Muscle of arm (tissue), 1 donor: ENCODE measurements at regions not wholly inside any gene's neighbourhood (a gene's known extent, or its start where the extent isn't known, plus 50 kb on each side); places are given as distances from the start of the nearest gene placed in this dataset.

Experiments used
- DNase-seq: peaks from one replicate; pipeline ENCODE4 v3.0.0-alpha.2; 2013

DNA sequence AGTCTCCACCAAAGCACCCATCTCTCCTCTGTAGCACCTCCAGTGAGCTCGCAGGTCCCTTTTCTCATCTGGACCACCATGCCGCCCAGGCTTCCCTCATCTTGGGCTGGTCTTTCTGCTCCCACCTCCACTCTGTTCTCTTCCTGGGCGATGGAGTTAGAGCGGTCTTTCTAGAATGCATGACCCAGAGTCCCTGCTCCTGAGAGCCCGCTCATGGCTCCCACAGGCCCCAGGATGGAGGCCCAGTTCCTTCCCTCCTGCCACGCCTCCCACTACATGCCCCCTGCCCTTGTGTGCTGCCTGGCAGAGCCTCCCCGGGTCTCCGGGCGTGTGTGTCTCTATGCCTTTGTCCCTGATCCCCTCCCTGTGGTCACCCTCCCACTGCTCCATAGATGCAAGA, 100.7 kb upstream of the RTL1 start:
- no peak for DNase-seq

DNA sequence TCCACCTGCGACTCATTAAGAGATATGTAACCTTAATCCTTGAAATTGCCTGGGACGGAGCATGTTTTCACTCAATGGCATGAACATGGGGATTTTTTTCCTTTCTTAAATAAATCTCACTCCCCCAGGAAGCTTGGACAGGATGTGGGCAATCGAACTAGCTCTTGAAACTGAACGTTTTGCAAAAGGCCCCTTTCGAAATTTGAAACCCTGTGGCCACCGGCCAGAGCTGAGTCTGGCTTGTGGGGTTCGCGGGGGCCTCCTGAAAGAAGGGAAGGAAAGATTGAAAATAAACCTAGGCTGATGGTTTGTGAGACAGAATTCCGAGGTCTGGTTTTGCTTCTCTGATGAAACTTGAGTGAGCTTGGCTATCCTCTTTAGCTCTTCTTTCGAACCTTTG, 101.4 kb upstream of the RTL1 start:
- DNase-seq, result peak; percentile 69

DNA sequence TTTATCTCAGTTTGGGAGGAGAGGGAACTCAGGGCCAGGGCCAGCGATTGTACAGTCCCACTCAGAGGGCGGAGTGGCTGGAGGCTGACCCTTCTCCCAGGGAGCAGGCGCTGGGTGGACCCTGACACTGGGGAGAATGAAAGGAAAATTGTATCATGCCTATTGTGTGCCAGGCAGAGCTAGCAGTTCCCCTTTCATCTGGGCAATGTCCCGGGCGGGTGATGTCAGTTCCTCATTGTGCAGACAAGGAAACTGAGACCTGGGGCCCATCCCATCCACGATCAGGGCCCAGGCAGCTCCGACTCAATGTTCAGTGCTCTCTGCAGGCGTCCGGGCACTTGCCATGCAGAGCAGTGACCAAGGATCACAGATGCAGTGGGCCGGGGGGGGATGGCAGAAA, 101.9 kb upstream of the RTL1 start:
- no peak for DNase-seq

DNA sequence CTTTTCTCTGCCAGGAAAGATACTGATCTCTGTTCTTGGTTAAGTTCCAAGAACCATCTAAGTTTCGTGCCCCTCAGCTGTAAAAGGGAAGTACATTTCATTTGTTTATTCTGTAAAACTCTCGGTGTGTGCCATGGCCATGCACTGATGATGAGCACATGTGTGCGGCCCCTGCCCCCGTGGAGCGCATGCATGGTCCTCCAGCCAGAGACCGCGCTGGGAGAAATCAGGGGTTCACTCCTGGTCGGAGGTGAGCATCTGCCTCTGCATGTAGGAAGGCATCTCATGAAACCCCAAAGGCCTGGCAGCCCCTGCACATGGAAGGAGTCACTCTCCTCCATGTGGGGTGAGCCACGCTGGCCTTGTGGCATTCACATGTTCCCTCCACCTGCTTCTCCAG, 102.5 kb upstream of the RTL1 start:
- DNase-seq, result no peak

DNA sequence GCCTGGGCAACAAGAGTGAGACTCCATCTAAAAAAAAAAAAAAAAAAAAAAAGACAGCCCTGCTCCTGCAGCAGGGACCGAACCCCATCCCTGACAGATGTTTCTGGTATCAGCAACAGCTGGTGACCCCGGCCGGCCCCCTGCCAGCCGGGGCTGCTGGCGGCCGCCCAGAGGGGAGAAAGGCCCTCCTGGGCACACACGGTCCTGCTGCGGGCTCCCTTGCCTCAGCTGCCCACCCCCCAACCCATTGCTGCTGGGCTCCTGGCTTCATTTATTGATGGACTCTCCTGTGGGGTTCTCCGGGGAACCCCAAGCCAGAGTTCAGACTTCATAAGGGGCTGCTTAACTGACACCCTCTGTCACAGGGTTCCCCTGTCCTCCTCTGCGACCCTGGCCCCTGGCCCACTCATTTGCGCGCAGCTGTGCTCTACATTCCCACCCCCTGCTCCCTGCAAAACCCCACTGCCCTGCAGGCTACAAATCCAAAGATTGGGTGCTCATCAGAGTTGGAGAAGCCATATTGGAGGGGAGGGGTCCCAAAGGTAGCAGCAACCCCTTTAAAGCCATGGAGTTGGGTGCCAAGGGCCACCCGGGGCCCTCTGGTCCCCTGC, 103.6 kb upstream of the RTL1 start:
- DNase-seq, result no peak

DNA sequence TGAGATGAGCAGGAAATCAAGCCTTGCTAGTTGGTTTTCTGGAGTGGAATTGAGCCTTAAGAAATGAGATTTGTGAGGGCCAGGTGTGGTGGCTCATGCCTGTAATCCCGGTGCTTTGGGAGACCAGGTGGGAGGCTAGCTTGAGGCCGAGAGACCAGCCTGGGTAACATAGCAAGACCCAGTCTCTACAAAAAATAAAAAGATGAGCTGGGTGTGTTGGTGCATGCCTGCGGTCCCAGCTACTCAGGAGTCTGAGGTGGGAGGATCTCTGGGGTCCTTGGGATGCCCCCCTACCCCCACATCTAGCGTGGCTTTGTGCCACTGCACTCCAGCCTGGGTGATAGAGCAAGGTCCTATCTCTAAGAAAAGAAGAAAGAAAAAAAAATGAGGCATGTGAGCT, 104.2 kb upstream of the RTL1 start:
- no peak for DNase-seq

DNA sequence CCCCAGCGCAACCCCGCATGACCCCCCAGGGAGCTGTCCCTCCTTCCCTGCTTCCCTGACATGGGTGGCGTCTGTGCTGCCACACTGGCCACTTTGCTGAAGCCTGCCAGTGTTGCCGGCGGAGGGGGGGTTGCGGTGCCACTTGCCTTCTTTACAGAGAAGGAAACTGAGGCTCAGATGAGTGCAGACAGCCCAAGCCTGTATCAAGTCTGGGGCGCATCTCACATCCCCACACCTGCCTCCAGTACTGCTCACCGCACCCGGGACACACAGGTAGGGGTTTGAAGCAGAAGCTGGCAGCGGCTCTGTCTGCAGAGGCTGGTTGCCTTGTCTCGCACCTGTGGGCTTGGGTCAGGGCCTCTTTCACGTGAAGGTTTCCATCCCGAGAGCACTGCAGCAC, 104.7 kb upstream of the RTL1 start:
- DNase-seq, result no peak

DNA sequence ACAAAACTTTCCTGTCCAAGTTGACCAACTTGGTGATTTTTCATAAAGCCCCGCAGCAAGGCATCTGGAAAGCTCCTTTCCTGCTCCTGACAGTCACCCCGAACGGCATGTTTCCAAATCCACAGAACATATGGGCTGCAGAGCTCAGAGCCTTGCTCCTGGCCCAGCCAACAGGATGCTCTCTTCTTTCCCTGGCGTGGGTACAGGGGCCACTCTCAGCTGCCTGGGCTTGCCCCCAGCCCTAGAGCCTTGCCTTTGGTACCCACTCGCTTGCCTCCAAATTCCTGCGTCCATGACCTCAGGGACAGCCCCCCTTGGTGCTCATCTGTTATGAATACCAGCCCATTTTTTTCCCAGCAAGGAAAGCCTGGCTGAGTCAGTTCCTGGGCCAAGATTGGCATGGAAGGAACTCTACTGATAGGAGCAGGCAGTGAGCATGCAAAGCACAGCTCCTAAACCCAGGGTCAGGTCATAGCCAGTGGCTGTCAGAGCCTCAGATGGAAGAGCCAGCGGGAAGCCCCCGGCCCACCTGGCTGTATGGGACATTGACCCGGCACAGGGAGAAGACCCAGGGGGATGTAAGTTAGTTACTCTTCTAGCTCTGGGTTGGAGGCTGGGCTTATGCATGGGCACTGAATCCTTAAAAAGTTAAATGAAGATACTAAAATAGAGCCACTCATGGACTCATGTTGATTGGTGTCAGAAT, 105.3 kb upstream of the RTL1 start:
- DNase-seq, result peak; percentile 38

DNA sequence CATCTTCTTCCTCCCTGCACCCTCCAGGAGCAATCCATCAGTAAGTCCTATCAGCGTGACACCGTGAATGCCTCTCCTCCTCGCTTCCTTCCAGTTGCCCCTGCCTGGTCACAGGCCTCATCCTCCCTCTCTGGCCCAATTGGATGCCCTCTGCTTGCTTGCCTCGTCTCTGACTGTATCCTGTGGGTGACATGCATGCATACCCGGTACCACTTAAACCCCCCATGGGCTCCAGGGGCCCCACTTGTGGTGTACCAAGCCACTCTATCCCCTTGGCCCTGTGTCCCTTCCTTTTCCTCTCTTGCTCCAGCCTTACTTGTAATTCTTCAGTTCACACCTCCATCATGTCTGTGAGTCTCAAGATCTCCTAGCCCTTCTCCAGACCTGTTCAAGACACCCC, 106.0 kb upstream of the RTL1 start:
- DNase-seq, result no peak

DNA sequence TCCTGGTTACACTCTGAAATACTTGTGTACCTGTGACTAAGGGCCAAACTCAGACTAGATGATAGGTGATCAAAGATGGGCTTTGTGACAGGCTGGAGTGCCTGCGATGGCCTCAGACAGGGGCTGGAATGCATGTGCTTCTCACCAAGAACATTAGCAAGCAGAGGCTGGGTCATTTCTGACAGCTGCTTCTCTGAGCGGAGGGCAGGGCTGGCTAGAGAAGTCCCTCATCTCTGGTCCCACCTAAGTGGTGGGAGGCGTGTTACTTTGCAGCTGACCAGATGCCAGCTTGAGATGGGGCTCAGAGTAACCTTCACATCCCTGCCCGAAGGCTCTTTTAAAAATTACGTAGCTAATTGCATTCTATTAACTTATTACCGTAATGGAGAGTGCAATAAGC, 106.8 kb upstream of the RTL1 start:
- DNase-seq, result no peak

DNA sequence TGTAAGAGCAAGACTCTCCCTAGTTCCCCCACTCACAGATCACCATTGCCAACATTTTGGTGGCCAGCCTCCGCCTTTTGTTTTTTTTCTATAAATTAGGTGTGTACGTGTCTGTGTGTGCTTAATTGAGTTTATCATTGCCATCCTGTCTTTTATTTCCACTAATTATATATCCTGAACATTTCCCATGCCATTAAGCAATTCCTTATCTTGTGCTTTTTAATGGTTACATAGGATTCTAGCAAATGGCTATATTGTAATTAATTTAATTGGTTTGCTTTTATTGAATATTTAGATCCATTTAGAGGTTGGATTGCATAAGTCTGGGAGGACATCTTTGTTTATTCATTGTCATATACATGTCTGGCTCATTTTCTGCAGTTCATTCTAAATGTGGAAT, 107.3 kb upstream of the RTL1 start:
- DNase-seq, result no peak

DNA sequence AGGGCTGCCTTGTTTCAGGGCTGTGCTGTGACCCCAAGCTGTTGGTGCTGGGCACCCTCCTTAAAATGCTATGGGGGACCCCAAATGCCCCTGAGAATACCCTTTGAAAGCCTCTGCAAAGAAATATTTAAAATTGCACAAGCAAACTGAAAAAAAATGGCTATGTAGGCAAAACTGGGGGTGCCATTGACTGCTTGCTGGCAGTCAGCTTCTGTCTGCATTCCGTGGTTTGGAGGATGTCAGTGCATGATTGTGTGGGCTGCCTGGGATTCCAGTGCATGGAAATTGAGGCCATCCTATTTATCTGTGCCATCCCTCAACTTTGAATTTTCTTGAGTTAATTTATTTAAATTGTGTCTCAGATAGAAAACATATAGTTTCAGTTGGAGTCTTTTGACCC, 113.7 kb upstream of the RTL1 start:
- no peak for DNase-seq

DNA sequence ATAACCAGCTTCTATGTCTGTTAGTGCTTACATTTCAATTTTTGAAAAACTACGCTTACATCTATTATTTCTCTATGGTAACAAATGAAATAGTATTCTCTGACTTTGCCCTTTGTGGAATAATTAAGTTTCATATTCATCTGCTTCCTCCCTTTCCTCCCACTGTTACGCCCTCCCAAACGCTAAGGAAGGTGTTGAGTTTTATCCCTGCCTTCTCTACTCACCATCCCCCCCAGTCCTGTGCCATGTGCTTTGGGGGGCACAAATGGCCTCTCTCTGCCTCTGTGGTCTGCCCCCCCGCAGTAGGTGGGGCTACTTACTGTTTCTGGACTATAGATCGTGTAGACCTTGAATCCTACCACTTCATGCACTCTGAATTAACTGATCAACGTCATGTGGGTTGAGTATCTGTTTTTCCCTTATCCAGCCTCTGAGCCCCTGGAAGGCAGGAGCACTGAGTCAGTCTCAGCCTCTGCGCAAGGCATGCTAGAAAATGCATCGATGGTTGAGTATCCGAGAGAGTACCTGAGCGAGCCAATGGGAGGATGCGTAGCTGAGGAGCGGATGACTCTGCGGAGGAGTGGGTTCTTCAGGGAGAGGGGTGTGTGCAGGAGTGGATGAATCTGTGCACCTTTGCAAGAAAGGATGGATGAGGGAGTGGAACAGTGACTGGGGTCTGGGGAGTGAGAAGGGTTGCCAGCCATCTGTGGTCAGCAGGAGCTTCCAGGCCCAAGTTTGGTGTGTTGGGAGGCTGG, 114.5 kb upstream of the RTL1 start:
- DNase-seq, result no peak

DNA sequence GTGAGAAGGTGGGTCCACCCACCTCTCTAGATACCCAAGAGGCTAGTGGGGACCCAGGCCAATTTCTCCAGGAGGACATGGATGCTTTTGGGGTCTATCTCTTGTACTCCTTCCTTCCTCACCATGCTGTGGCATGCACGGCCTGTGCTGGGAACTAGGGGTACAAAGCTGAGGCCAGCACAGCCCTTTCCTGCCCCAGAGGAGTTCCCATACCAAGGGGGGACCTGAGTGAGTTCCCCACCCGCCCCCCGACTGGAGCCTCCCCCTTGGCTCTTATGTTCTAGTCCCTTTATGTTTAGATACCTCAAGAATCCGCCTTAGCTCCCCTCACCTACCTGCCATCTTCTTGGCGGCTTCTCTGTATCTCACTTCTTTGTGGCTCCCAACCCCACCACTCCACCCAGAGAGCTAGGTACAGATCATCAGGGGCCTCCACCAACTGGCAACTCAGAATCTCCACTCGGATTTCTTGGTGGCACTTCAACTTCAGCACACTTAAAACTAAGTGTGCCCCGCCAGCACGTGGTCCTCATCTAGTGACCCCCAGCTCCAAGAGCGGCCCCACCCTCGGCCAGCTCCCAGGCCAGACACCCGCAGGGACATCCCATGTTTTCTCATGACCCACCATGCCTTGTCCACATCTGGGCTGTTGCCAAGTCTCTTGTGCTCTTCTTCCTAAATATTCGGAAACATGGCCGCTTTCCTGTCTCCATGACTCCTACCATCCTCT, 115.2 kb upstream of the RTL1 start:
- no peak for DNase-seq

DNA sequence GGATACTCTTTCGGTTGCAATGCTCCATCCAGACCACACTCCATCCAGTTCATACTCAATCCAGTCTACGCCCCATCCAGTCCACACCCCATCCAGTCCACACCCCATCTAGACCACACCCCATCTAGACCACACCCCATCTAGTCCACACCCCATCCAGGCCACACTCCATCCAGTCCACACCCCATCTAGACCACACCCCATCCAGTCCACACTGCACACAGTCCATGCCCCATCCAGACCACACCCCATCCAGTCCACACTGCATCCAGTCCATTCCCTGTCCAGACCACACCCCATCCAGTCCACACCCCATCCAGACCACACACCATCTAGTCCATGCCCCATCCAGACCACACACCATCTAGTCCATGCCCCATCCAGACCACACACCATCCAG, 116.0 kb upstream of the RTL1 start:
- no peak for DNase-seq

DNA sequence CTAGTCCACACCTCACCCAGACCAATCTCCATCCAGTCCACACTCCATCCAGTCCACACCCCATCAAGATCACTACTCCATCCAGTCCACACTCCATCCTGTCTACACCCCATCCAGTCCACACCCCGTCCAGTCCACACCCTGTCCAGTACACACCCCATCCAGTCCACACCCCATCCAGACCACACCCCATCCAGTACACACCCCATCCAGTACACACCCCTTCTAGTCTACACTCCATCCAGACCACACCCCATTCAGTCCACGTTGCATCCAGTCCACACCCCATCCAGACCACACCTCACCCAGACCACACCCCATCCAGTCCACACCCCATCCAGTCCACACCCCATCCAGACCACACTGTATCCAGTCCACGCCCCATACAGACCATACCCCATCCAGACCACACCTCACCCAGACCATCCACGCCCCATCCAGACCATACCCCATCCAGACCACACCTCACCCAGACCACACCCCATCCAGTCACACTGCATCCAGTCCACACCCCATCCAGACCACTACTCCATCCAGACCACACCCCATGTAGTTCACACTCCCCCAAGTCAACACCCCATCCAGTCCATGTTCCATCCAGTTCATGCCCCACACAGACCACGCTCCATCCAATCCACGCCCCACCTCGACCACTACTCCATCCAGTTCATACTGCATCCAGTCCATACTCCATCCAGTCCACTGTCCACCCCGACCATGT, 116.6 kb upstream of the RTL1 start:
- DNase-seq, result no peak

DNA sequence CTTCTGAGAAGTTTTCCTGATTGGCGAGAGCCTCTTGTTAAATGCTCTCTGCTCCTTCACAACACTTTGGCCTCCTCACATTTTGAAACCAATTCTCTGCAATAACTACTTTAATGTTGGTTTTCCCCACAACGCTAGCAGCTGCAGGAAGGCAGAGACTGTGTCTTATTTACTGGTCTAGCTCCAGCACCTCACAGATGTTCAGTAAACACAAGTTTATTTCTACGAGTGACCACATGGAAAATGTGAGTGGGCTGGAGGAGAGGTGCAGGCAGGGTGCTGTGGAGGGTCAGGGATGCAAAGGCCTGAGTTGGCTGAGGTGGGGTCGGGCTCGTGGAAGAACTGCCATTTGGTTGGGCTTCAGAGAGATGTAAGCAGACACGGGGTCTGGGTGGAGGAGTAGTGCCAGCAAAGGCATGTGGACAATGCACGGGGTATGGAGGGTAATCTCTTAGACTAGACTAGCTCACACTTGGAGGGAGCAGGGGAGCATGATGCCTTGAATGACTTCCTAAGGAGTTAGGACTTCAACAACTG, 117.4 kb upstream of the RTL1 start:
- peak; percentile 28 for DNase-seq

DNA sequence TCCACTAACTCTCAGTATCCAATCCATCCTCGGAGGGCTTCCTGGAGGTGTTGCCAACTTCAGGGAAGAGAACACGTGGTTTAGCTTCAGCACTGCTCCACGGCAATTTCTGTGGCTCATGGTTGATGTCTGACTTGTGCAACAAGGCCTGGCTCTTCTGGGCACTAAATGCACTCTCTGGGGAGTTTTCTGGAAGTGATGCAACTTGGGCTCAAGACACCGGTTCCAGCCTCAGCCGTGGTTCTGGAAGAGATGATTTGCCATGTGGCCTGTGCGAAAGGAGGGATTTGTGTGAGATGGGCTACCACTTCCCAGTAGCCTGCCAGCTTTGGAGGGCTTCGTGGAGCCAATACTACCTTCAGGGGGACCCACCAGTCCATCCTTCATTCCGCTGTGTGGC, 118.6 kb upstream of the RTL1 start:
- DNase-seq, result no peak

DNA sequence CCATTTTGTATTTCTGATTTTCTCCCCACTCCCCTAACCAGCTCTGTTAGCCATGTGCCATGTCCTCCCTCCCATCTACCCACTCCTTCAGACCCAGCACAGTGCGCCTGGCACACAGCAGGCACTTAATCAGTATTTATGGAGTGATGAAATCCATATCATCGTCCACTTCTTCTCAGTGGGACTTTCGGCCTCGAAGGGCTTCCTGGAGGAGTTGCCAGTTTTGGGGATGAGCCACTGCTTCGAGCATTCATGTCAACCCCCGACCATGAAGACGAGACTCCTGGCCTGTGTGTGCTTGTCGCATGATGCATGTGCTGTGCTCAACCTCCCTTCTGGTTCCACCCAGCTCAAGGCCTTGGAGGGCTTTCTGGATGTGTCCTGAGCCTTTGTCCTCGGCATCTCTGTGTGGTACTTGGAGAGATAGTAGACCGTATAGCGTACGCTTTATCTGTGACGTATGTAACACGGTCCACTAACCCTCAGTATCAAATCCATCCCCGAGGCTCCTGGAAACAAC, 119.5 kb upstream of the RTL1 start:
- DNase-seq, result no peak

DNA sequence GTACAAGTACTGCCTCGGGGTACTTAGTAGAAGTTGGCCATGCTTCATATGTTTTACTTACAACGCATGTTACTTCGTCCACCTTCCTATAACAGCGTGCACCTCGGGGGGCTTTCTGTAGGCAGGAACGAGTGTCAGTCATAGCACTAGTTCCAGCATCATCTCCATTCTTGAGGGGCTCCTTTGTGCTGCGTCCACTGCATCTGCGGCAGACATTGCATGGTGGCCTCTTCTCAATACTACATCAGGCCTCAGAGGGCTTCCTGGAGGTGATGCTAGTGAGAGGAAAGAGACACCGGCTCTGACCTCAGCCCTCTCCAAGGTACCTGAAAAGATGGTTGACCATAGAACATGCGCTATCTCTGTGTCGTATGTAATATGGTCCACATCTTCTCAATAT, 121.2 kb upstream of the RTL1 start:
- no peak for DNase-seq

DNA sequence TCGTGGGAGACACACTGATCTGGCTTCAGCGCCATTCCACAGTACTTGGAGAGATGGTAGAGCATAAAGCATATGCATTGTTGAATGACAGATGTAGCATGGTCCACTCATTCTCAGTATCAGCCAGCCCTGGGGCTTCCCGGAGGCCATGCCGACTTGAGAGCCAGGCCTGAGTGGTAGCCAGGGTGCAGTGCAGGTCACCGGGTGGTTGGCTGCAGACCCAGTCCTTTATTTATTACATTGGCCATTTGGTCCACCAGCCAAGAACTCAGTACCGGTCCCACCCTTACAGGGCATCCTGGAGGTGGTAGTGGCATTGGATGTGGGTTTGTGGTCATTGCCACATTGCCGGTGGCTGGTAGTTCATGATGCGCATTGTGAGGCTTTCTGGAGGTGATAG, 121.6 kb upstream of the RTL1 start:
- no peak for DNase-seq

DNA sequence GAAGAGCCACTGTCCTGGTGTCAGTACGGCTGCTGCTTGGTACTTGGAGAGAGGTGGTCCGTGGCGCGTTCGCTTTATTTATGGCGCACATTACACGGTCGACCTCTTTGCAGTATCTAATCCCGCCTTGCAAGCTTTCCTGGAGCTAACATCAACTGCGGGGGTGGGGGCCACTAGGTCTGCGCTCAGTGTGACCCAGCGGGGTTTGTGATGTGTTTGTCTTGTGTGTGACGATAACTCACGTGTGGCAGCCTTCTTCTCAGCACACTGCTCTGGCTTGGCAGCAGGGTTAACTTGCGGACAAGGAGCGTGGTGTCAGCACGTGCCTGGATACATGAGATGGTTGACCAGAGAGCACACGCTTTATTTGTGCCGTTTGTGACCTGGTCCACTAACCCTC, 122.2 kb upstream of the RTL1 start:
- no peak for DNase-seq
